Ascending aorta (tissue), 2 donors: ENCODE measurements at regions not wholly inside any gene's neighbourhood (a gene's known extent, or its start where the extent isn't known, plus 50 kb on each side); places are given as distances from the start of the nearest gene placed in this dataset.

Experiments used
- DNase-seq, 2 donors: peaks; one replicate each; pipeline ENCODE4 v3.0.0-alpha.2; 2019; ENCODE audit warnings: low spot score in 2 of 2
- H3K27ac ChIP-seq, 2 donors: fragments of 200-600 bp; sonication (generic); one replicate each; pipeline ENCODE4 v1.5.1; 2016 to 2017; ENCODE audit warnings: mild to moderate bottlenecking in 1 of 2
- H3K27me3 ChIP-seq: fragments of 200-600 bp; sonication (generic); one replicate; pipeline ENCODE4 v1.5.1; 2017
- H3K36me3 ChIP-seq, 2 donors: fragments of 200-600 bp; sonication (generic); one replicate each; pipeline ENCODE4 v1.5.1; 2016
- H3K4me1 ChIP-seq, 2 donors: fragments of 200-600 bp; sonication (generic); one replicate each; pipeline ENCODE4 v1.5.1; 2016 to 2017; ENCODE audit warnings: mild to moderate bottlenecking in 1 of 2
- H3K4me3 ChIP-seq, 2 donors: fragments of 200-600 bp; sonication (generic); one replicate each; pipeline ENCODE4 v1.5.1; 2016 to 2017; ENCODE audit warnings: mild to moderate bottlenecking in 1 of 2
- H3K9me3 ChIP-seq, 2 donors: fragments of 200-600 bp; sonication (generic); one replicate each; pipeline ENCODE4 v1.5.1; 2016
- CTCF ChIP-seq, 3 experiments: fragments of 200-600 bp in 2 of 3; fragments of 450-650 bp in 1 of 3; sonication (generic) in 2 of 3; IDR thresholded peaks; one replicate each; pipeline ENCODE4 v1.5.1; 2016 to 2019; ENCODE audit warnings: antibody characterized with exemption in 3 of 3, mild to moderate bottlenecking in 1 of 3, moderate library complexity in 1 of 3
- intact Hi-C: fragments of 100-400 bp; cut with DNase I; formaldehyde crosslinking; loops from one replicate; pipeline ENCODE4 v1.15.1; 2023

- Histone ChIP-seq H3K36me3 (no peaks in the 10 kb centered on the region), H3K4me3 (no peak overlapping the region), H3K4me1 (no peaks in the 10 kb centered on the region), H3K27me3 (no peaks in the 10 kb centered on the region), H3K9me3 (no peaks in the 10 kb centered on the region), H3K27ac (no peak overlapping the region)
- no peak for DNase-seq
- intact Hi-C loops, result no loop called here
- TF ChIP-seq CTCF (IDR thresholded peaks at IDR 0.05), result no peak
These were observed 539.6 kb downstream of the VRK1 start for GRCh38 chr14:97336816-97337215.

- no peak for DNase-seq
- intact Hi-C loops, result no loop called here
- no peak for TF ChIP-seq CTCF (IDR thresholded peaks at IDR 0.05)
- no peaks in the 10 kb centered on the region for H3K27me3 ChIP-seq
- no peaks in the 10 kb centered on the region for H3K4me1 ChIP-seq
- H3K9me3 ChIP-seq, result no peaks in the 10 kb centered on the region
- no peaks in the 10 kb centered on the region for H3K36me3 ChIP-seq
- no peak overlapping the region for H3K4me3 ChIP-seq
- no peak overlapping the region for H3K27ac ChIP-seq
These were observed 540.1 kb downstream of the VRK1 start for GRCh38 chr14:97337267-97337666.

GRCh38 chr14:97337670-97338069 lies 540.5 kb downstream of the VRK1 start:
- intact Hi-C loops, result no loop called here
- Histone ChIP-seq H3K27ac (no peak overlapping the region), H3K27me3 (no peaks in the 10 kb centered on the region), H3K9me3 (no peaks in the 10 kb centered on the region), H3K4me1 (no peaks in the 10 kb centered on the region), H3K4me3 (no peak overlapping the region), H3K36me3 (no peaks in the 10 kb centered on the region)
- TF ChIP-seq CTCF (IDR thresholded peaks at IDR 0.05), result no peak
- no peak for DNase-seq

GRCh38 chr14:97344666-97345065 lies 547.5 kb downstream of the VRK1 start:
- H3K27ac ChIP-seq, result no peak overlapping the region
- no peak overlapping the region for H3K4me3 ChIP-seq
- H3K9me3 ChIP-seq, result no peaks in the 10 kb centered on the region
- no peaks in the 10 kb centered on the region for H3K27me3 ChIP-seq
- no peaks in the 10 kb centered on the region for H3K36me3 ChIP-seq
- H3K4me1 ChIP-seq, result no peaks in the 10 kb centered on the region
- DNase-seq, result no peak
- intact Hi-C loops, result no loop called here
- no peak for TF ChIP-seq CTCF (IDR thresholded peaks at IDR 0.05)

GRCh38 chr14:97346675-97347074 lies 549.5 kb downstream of the VRK1 start:
- Histone ChIP-seq H3K27me3 (no peaks in the 10 kb centered on the region), H3K36me3 (no peaks in the 10 kb centered on the region), H3K9me3 (no peaks in the 10 kb centered on the region), H3K27ac (no peak overlapping the region), H3K4me3 (no peak overlapping the region), H3K4me1 (no peaks in the 10 kb centered on the region)
- no peak for TF ChIP-seq CTCF (IDR thresholded peaks at IDR 0.05)
- intact Hi-C loops, result no loop called here
- no peak for DNase-seq

GRCh38 chr14:97349463-97349862 lies 552.3 kb downstream of the VRK1 start:
- Histone ChIP-seq H3K4me3 (no peak overlapping the region), H3K9me3 (no peaks in the 10 kb centered on the region), H3K27me3 (no peaks in the 10 kb centered on the region), H3K4me1 (no peaks in the 10 kb centered on the region), H3K27ac (no peak overlapping the region), H3K36me3 (no peaks in the 10 kb centered on the region)
- TF ChIP-seq CTCF (IDR thresholded peaks at IDR 0.05), result no peak
- intact Hi-C loops, result no loop called here
- no peak for DNase-seq
